HepG2 (cell line): ENCODE measurements at regions not wholly inside any gene's neighbourhood (a gene's known extent, or its start where the extent isn't known, plus 50 kb on each side); places are given as distances from the start of the nearest gene placed in this dataset.

Source experiments
- ATAC-seq: fragments of 200-7000 bp; cut with Tn5 transposase; 3 replicates; pipeline ENCODE4 v1.9.1; 2020; ENCODE audit warnings: mild to moderate bottlenecking, moderate library complexity
- BruUV-seq: library from RNA; stranded (reverse); fragments of 400-500 nt; replicated peaks from 2 replicates; lab custom pipeline; 2021; lab: Mats Ljungman, UMichigan
- CTCF ChIA-PET: fragments of 300-600 bp; formaldehyde crosslinking; extraction: SDS; loops from one replicate; lab custom pipeline; 2021; ENCODE audit warnings: low total read pairs, inconsistent platforms, low intra/inter-chr PET ratio; lab: Yijun Ruan, JAX
- POLR2A ChIA-PET: fragments of 350-600 bp; sonication (Branson Sonifier 250); formaldehyde crosslinking; loops from one replicate; lab custom pipeline; 2020; ENCODE audit warnings: antibody characterized with exemption, inconsistent platforms; lab: Yijun Ruan, JAX
- DNase-seq: peaks from one replicate; pipeline ENCODE4 v3.0.0-alpha.2; 2015; ENCODE audit warnings: low spot score
- FAIRE-seq: peaks from 3 replicates; lab custom pipeline; 2011; peaks lifted over from hg19 to GRCh38; lab: Jason Lieb, UNC
- H2AFZ ChIP-seq: one replicate; pipeline ENCODE4 v1.6.1; 2011; ENCODE audit warnings: low read length, inconsistent platforms
- H3K27ac ChIP-seq: fragments of 300-600 bp; 3 replicates; pipeline ENCODE4 v1.8.0; 2011; ENCODE audit warnings: mixed run types, mild to moderate bottlenecking, mixed read lengths, low read length, inconsistent platforms; ENCODE audit not compliant: insufficient read depth; ENCODE audit errors: extremely low read length
- H3K27me3 ChIP-seq, 2 experiments: fragments of 200-600 bp in 1 of 2; 2 replicates in 1 of 2; 3 replicates in 1 of 2; pipeline versions ENCODE4 v1.6.0 to v1.8.0; 2011; ENCODE audit warnings: low read length in 2 of 2, mild to moderate bottlenecking in 2 of 2, moderate library complexity in 2 of 2, inconsistent platforms in 1 of 2; ENCODE audit not compliant: insufficient read depth in 2 of 2, control insufficient read depth in 1 of 2
- H3K36me3 ChIP-seq, 2 experiments: fragments of 200-600 bp in 1 of 2; replicated peaks in 1 of 2; 2 replicates in 1 of 2; 3 replicates in 1 of 2; pipeline versions ENCODE4 v1.5.1 to v1.8.0; 2011; ENCODE audit warnings: low read length in 2 of 2, inconsistent platforms in 1 of 2; ENCODE audit not compliant: insufficient read depth in 2 of 2, control insufficient read depth in 1 of 2
- H3K4me1 ChIP-seq: 2 replicates; pipeline ENCODE4 v1.5.1; 2012; ENCODE audit warnings: low read length, inconsistent platforms; ENCODE audit not compliant: insufficient read depth
- H3K4me2 ChIP-seq: 2 replicates; pipeline ENCODE4 v1.6.0; 2011; ENCODE audit warnings: low read depth, low read length, inconsistent platforms
- H3K4me3 ChIP-seq, 3 experiments: fragments of 200-600 bp in 1 of 3; sonication (generic), shearing (Covaris generic) in 1 of 3; replicated peaks in 1 of 3; 2 replicates each; pipeline ENCODE4 v1.5.1; 2011 to 2016; ENCODE audit warnings: low read length in 3 of 3, inconsistent platforms in 2 of 3, low read depth in 2 of 3, mild to moderate bottlenecking in 2 of 3, control low read depth in 1 of 3, mixed read lengths in 1 of 3; ENCODE audit not compliant: insufficient read depth in 1 of 3
- H3K79me2 ChIP-seq: one replicate; pipeline ENCODE4 v1.6.1; 2011; ENCODE audit warnings: low read length, inconsistent platforms; ENCODE audit not compliant: insufficient read depth
- H3K9ac ChIP-seq: 2 replicates; pipeline ENCODE4 v1.6.0; 2011; ENCODE audit warnings: mild to moderate bottlenecking, low read depth, low read length, inconsistent platforms; ENCODE audit not compliant: insufficient read depth
- H3K9me3 ChIP-seq: 2 replicates; pipeline ENCODE4 v1.5.1; 2012; ENCODE audit warnings: mild to moderate bottlenecking, low read length
- H4K20me1 ChIP-seq: 2 replicates; pipeline ENCODE4 v1.6.0; 2011; ENCODE audit warnings: inconsistent platforms, mild to moderate bottlenecking, low read length, moderate library complexity; ENCODE audit not compliant: insufficient read depth
- ATF7 ChIP-seq, 2 experiments: fragments of 450-650 bp in 1 of 2; sonication (generic) in 1 of 2; formaldehyde crosslinking in 1 of 2; IDR thresholded peaks; 2 replicates each; pipeline versions ENCODE4 v1.4.0 to v1.6.1; 2016 to 2020; ENCODE audit warnings: antibody characterized with exemption in 1 of 2, mild to moderate bottlenecking in 1 of 2, missing genetic modification reagents in 1 of 2
- CCAR2 ChIP-seq: fragments of 200-400 bp; formaldehyde crosslinking; optimal IDR thresholded peaks from 2 replicates; pipeline ENCODE3; 2018; ENCODE audit warnings: low read depth, mild to moderate bottlenecking, low read length, moderate library complexity
- MAFF ChIP-seq: IDR thresholded peaks from 2 replicates; pipeline ENCODE4 v1.6.1; 2011; ENCODE audit warnings: low read depth, low read length, improper control_type of control experiment
- MBD4 ChIP-seq: IDR thresholded peaks from 2 replicates; pipeline ENCODE4 v1.6.1; 2012; ENCODE audit warnings: low read length, inconsistent platforms, borderline replicate concordance
- MEF2D ChIP-seq: sonication (generic); formaldehyde crosslinking; IDR thresholded peaks from 2 replicates; pipeline ENCODE4 v1.5.1; 2020; ENCODE audit warnings: mild to moderate bottlenecking, missing genetic modification reagents
- MTF1 ChIP-seq: sonication (generic); formaldehyde crosslinking; IDR thresholded peaks from 2 replicates; pipeline ENCODE4 v1.5.0; 2020; ENCODE audit warnings: missing genetic modification reagents
- NFAT5 ChIP-seq: sonication (generic); formaldehyde crosslinking; IDR thresholded peaks from 2 replicates; pipeline ENCODE4 v1.4.0; 2020; ENCODE audit warnings: missing genetic modification reagents
- SP1 ChIP-seq, 2 experiments: fragments of 450-650 bp in 1 of 2; sonication (generic) in 1 of 2; formaldehyde crosslinking in 1 of 2; IDR thresholded peaks; 2 replicates each; pipeline versions ENCODE4 v1.4.0 to v1.6.1; 2016 to 2020; ENCODE audit warnings: missing genetic modification reagents in 1 of 2
- ZNF232 ChIP-seq: sonication (generic); formaldehyde crosslinking; IDR thresholded peaks from 2 replicates; pipeline ENCODE4 v1.4.0; 2020; ENCODE audit warnings: missing genetic modification reagents, borderline replicate concordance
- ZNF276 ChIP-seq: sonication (generic); formaldehyde crosslinking; IDR thresholded peaks from 2 replicates; pipeline ENCODE4 v1.4.0; 2020; ENCODE audit warnings: mild to moderate bottlenecking, low read depth, missing genetic modification reagents
- ZNF530 ChIP-seq: sonication (generic); formaldehyde crosslinking; IDR thresholded peaks from 2 replicates; pipeline ENCODE4 v1.5.0; 2020; ENCODE audit warnings: low read depth, mild to moderate bottlenecking, missing genetic modification reagents
- ZNF83 ChIP-seq: sonication (generic); formaldehyde crosslinking; IDR thresholded peaks from 2 replicates; pipeline ENCODE4 v1.4.0; 2020; ENCODE audit warnings: missing genetic modification reagents, mild to moderate bottlenecking, borderline replicate concordance
- ZNF879 ChIP-seq: sonication (generic); formaldehyde crosslinking; IDR thresholded peaks from 2 replicates; pipeline ENCODE4 v1.8.1; 2023; ENCODE audit warnings: missing genetic modification reagents
- ZZZ3 ChIP-seq: sonication (generic); formaldehyde crosslinking; IDR thresholded peaks from 2 replicates; pipeline ENCODE4 v1.4.0; 2020; ENCODE audit warnings: missing genetic modification reagents, mild to moderate bottlenecking, borderline replicate concordance
- WGBS: methylation state at CpG from one replicate; pipeline ENCODE4 v1.1.6; 2017; ENCODE audit warnings: low lambda C conversion rate; 5-methylcytosine and 5-hydroxymethylcytosine counted together
- in situ Hi-C: cut with HindIII; loops from 2 replicates; pipeline ENCODE4 v1.10.0; 2017; ENCODE audit warnings: low pct_unique_long_range_greater_than_20kb; ENCODE audit not compliant: extremely low pct_ligation_motif_present
- intact Hi-C: fragments of 100-400 bp; cut with micrococcal nuclease; formaldehyde crosslinking; loops from one replicate; pipeline ENCODE4 v1.10.0; 2022; ENCODE audit not compliant: unreplicated experiment
- TF ChIP-seq, protein P1 (sequence below): sonication (generic); formaldehyde crosslinking; IDR thresholded peaks from 2 replicates; pipeline ENCODE4 v1.8.0; 2022; ENCODE audit warnings: missing genetic modification reagents, low read depth, mild to moderate bottlenecking, borderline replicate concordance

GRCh38 chr18:68397241-68398035 lies 317.5 kb downstream of the TMX3 start:
- H3K9me3 ChIP-seq, result no peaks in the 10 kb centered on the region
- in situ Hi-C loops, result no loop called here
- H3K27ac ChIP-seq, result no peak overlapping the region
- H2AFZ ChIP-seq, result no peak overlapping the region
- H3K27me3 ChIP-seq, result no peaks in the 10 kb centered on the region
- intact Hi-C loops, result no loop called here
- H4K20me1 ChIP-seq, result no peaks in the 10 kb centered on the region
- BruUV-seq, result no TSS peak
- H3K4me2 ChIP-seq, result no peak overlapping the region
- WGBS, result 11% methylated on average over 6 of the region's 6 CpGs
- DNase-seq (no peak), ATAC-seq (no peak), FAIRE-seq (no peak)
- POLR2A ChIA-PET, result no interaction called here
- H3K36me3 ChIP-seq, result no peaks in the 10 kb centered on the region
- no peaks in the 10 kb centered on the region for H3K79me2 ChIP-seq
- H3K4me3 ChIP-seq, result no peak overlapping the region
- CTCF ChIA-PET, result no interaction called here
- no peak overlapping the region for H3K9ac ChIP-seq
- H3K4me1 ChIP-seq, result no peaks in the 10 kb centered on the region
- no peak for TF ChIP-seq MBD4
- TF ChIP-seq, protein P1, sequence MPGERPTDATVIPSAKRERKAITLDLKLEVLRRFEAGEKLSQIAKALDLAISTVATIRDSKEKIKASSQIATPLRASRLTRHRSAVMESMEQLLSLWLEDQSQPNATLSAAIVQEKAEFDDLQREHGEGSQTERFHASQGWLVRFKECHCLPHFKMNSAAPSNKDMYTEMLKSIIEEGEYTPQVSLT, result no peak
- TF ChIP-seq ZNF879, result no peak
- no peak for TF ChIP-seq SP1 (IDR thresholded peaks at IDR 0.05)
- no peak for TF ChIP-seq SP1 (CRISPR knock-in tag; IDR thresholded peaks at IDR 0.05)
- no peak for TF ChIP-seq MAFF
- no peak for TF ChIP-seq ZNF530
- TF ChIP-seq NFAT5 (CRISPR knock-in tag), result no peak
- no peak for TF ChIP-seq MEF2D (CRISPR knock-in tag)
- no peak for TF ChIP-seq ZNF276
- TF ChIP-seq ZZZ3 (CRISPR knock-in tag), result no peak
- no peak for TF ChIP-seq ZNF83 (CRISPR knock-in tag)
- no peak for TF ChIP-seq CCAR2
- TF ChIP-seq MTF1 (CRISPR knock-in tag), result no peak
- TF ChIP-seq ATF7 (IDR thresholded peaks at IDR 0.05), result no peak
- no peak for TF ChIP-seq ATF7 (CRISPR knock-in tag; IDR thresholded peaks at IDR 0.05)
- TF ChIP-seq ZNF232 (CRISPR knock-in tag), result no peak
